IMR-90 (cell line): ENCODE measurements at regions not wholly inside any gene's neighbourhood (a gene's known extent, or its start where the extent isn't known, plus 50 kb on each side); places are given as distances from the start of the nearest gene placed in this dataset.

Source experiments
- ATAC-seq: fragments of 200-7000 bp; cut with Tn5 transposase; 2 replicates; pipeline ENCODE4 v1.9.1; 2020; ENCODE audit warnings: low read depth, mild to moderate bottlenecking, moderate library complexity
- BruUV-seq: library from RNA; stranded (reverse); fragments of 400-500 nt; replicated peaks from 2 replicates; lab custom pipeline; 2021; lab: Mats Ljungman, UMichigan
- CTCF ChIA-PET: fragments of 300-600 bp; formaldehyde crosslinking; extraction: SDS; loops from one replicate; lab custom pipeline; 2021; ENCODE audit warnings: antibody characterized with exemption; lab: Yijun Ruan, JAX
- POLR2A ChIA-PET: fragments of 300-600 bp; sonication (Branson Sonifier 250); formaldehyde crosslinking; loops from one replicate; lab custom pipeline; 2022; ENCODE audit warnings: antibody characterized with exemption; ENCODE audit not compliant: unreplicated experiment; lab: Charles Lee
- DNase-seq: peaks from one replicate; pipeline ENCODE4 v3.0.0; 2013
- H2AFZ ChIP-seq: replicated peaks from 2 replicates; pipeline ENCODE3; 2013; ENCODE audit warnings: low read length, mild to moderate bottlenecking; ENCODE audit not compliant: poor library complexity
- H2AK5ac ChIP-seq: 2 replicates; pipeline ENCODE4 v1.6.1; 2013; ENCODE audit warnings: low read depth, low read length, inconsistent platforms
- H2AK9ac ChIP-seq: replicated peaks from 2 replicates; pipeline ENCODE3; 2013; ENCODE audit warnings: mild to moderate bottlenecking, low read depth, low read length, moderate library complexity; ENCODE audit not compliant: poor library complexity
- H2BK120ac ChIP-seq: 2 replicates; pipeline ENCODE4 v1.6.1; 2013; ENCODE audit warnings: low read depth, low read length, inconsistent platforms
- H2BK15ac ChIP-seq: 3 replicates; pipeline ENCODE4 v1.6.1; 2013; ENCODE audit warnings: low read depth, low read length, inconsistent platforms
- H2BK20ac ChIP-seq: 2 replicates; pipeline ENCODE4 v1.6.1; 2013; ENCODE audit warnings: low read depth, mild to moderate bottlenecking, inconsistent platforms, low read length, moderate library complexity
- H2BK5ac ChIP-seq: 2 replicates; pipeline ENCODE4 v1.6.1; 2013; ENCODE audit warnings: mild to moderate bottlenecking, low read depth, low read length, inconsistent platforms; ENCODE audit not compliant: poor library complexity, severe bottlenecking
- H3K14ac ChIP-seq: replicated peaks from 2 replicates; pipeline ENCODE4 v1.6.1; 2013; ENCODE audit warnings: low read depth, low read length, inconsistent platforms
- H3K18ac ChIP-seq: 2 replicates; pipeline ENCODE4 v1.6.1; 2013; ENCODE audit warnings: low read depth, low read length, control low read depth
- H3K23ac ChIP-seq: 2 replicates; pipeline ENCODE4 v1.6.1; 2013; ENCODE audit warnings: low read depth, low read length, inconsistent platforms
- H3K27ac ChIP-seq: 2 replicates; pipeline ENCODE4 v1.5.1; 2013; ENCODE audit warnings: mild to moderate bottlenecking, control low read depth, low read length; ENCODE audit not compliant: insufficient read depth
- H3K27me3 ChIP-seq: 2 replicates; pipeline ENCODE4 v1.6.1; 2013; ENCODE audit warnings: low read length; ENCODE audit not compliant: control insufficient read depth, insufficient read depth
- H3K36me3 ChIP-seq: 2 replicates; pipeline ENCODE4 v1.6.1; 2013; ENCODE audit warnings: low read length, mixed read lengths; ENCODE audit not compliant: control insufficient read depth, insufficient read depth
- H3K4ac ChIP-seq: 2 replicates; pipeline ENCODE4 v1.6.1; 2013; ENCODE audit warnings: low read depth, low read length, inconsistent platforms
- H3K4me1 ChIP-seq: 2 replicates; pipeline ENCODE4 v1.6.1; 2013; ENCODE audit warnings: low read length, mixed read lengths; ENCODE audit not compliant: control insufficient read depth, insufficient read depth
- H3K4me2 ChIP-seq: 2 replicates; pipeline ENCODE4 v1.6.1; 2013; ENCODE audit warnings: low read depth, mild to moderate bottlenecking, control low read depth, low read length, moderate library complexity
- H3K4me3 ChIP-seq: 2 replicates; pipeline ENCODE4 v1.5.1; 2013; ENCODE audit warnings: low read depth, mild to moderate bottlenecking, control low read depth, low read length, moderate library complexity; ENCODE audit not compliant: insufficient read depth
- H3K56ac ChIP-seq: 2 replicates; pipeline ENCODE4 v1.6.1; 2013; ENCODE audit warnings: low read length, inconsistent platforms; ENCODE audit not compliant: insufficient read depth; ENCODE audit errors: extremely low read depth
- H3K79me1 ChIP-seq, 2 experiments: 2 replicates each; pipeline ENCODE4 v1.6.1; 2013; ENCODE audit warnings: low read length in 2 of 2, inconsistent platforms in 1 of 2, low read depth in 1 of 2
- H3K9ac ChIP-seq: 2 replicates; pipeline ENCODE4 v1.6.1; 2013; ENCODE audit warnings: low read depth, low read length, control low read depth
- H3K9me1 ChIP-seq: 2 replicates; pipeline ENCODE4 v1.6.1; 2013; ENCODE audit warnings: low read length, inconsistent platforms; ENCODE audit not compliant: insufficient read depth
- H3K9me3 ChIP-seq: 2 replicates; pipeline ENCODE4 v1.6.1; 2013; ENCODE audit warnings: low read length; ENCODE audit not compliant: control insufficient read depth, insufficient read depth
- H4K20me1 ChIP-seq: 2 replicates; pipeline ENCODE4 v1.6.1; 2013; ENCODE audit warnings: low read length, inconsistent platforms; ENCODE audit not compliant: insufficient read depth
- H4K5ac ChIP-seq: 2 replicates; pipeline ENCODE4 v1.6.1; 2013; ENCODE audit warnings: mild to moderate bottlenecking, low read depth, low read length, control low read depth
- H4K8ac ChIP-seq, 2 experiments: 2 replicates each; pipeline ENCODE4 v1.6.1; 2013; ENCODE audit warnings: low read depth in 2 of 2, low read length in 2 of 2, control low read depth in 1 of 2, inconsistent platforms in 1 of 2
- H4K91ac ChIP-seq: 2 replicates; pipeline ENCODE4 v1.6.1; 2013; ENCODE audit warnings: low read depth, low read length, inconsistent platforms; ENCODE audit not compliant: insufficient read depth
- BHLHE40 ChIP-seq: fragments of 150-350 bp; IDR thresholded peaks from 2 replicates; pipeline ENCODE4 v1.6.1; 2016; ENCODE audit warnings: mild to moderate bottlenecking, low read depth, low read length
- CEBPB ChIP-seq: IDR thresholded peaks from 2 replicates; pipeline ENCODE4 v1.6.1; 2012; ENCODE audit warnings: low read depth, low read length, improper control_type of control experiment
- CHD1 ChIP-seq: IDR thresholded peaks from 2 replicates; pipeline ENCODE4 v1.6.1; 2012; ENCODE audit warnings: low read depth, low read length, improper control_type of control experiment
- MAFK ChIP-seq: IDR thresholded peaks from 2 replicates; pipeline ENCODE4 v1.6.1; 2012; ENCODE audit warnings: low read depth, low read length, improper control_type of control experiment
- MAZ ChIP-seq: IDR thresholded peaks from 2 replicates; pipeline ENCODE4 v1.6.1; 2012; ENCODE audit warnings: low read depth, mild to moderate bottlenecking, low read length, improper control_type of control experiment, moderate library complexity, borderline replicate concordance
- MXI1 ChIP-seq: IDR thresholded peaks from 2 replicates; pipeline ENCODE4 v1.6.1; 2012; ENCODE audit warnings: low read depth, mild to moderate bottlenecking, low read length, moderate library complexity, borderline replicate concordance
- NFE2L2 ChIP-seq: fragments of 150-350 bp; IDR thresholded peaks from 2 replicates; pipeline ENCODE4 v1.6.1; 2016; ENCODE audit warnings: low read depth, mild to moderate bottlenecking, low read length
- POLR2A ChIP-seq: IDR thresholded peaks from 2 replicates; pipeline ENCODE4 v1.6.1; 2012; ENCODE audit warnings: mild to moderate bottlenecking, low read depth, low read length
- RAD21 ChIP-seq: IDR thresholded peaks from 2 replicates; pipeline ENCODE4 v1.6.1; 2012; ENCODE audit warnings: low read length, improper control_type of control experiment
- RCOR1 ChIP-seq: IDR thresholded peaks from 2 replicates; pipeline ENCODE4 v1.6.1; 2012; ENCODE audit warnings: mild to moderate bottlenecking, low read length, improper control_type of control experiment; ENCODE audit not compliant: insufficient replicate concordance
- RFX5 ChIP-seq: IDR thresholded peaks from 2 replicates; pipeline ENCODE4 v1.8.0; 2012; ENCODE audit warnings: low read depth, mild to moderate bottlenecking, low read length, moderate library complexity
- SMC3 ChIP-seq: fragments of 150-350 bp; IDR thresholded peaks from 2 replicates; pipeline ENCODE4 v1.6.1; 2016; ENCODE audit warnings: low read depth, mild to moderate bottlenecking, antibody characterized with exemption, low read length, moderate library complexity
- USF2 ChIP-seq: fragments of 150-350 bp; IDR thresholded peaks from 2 replicates; pipeline ENCODE4 v1.6.1; 2017; ENCODE audit warnings: mild to moderate bottlenecking, antibody characterized with exemption, low read length, low read depth
- WGBS, 2 experiments: methylation state at CpG; one replicate each; pipeline versions ENCODE4 v1.1.5 to v1.1.7; 2013; ENCODE audit warnings: missing lambda C conversion rate in 2 of 2; ENCODE audit not compliant: insufficient read length in 1 of 2; ENCODE audit errors: extremely low coverage in 2 of 2; 5-methylcytosine and 5-hydroxymethylcytosine counted together
- dilution Hi-C: fragments of 300-500 bp; cut with HindIII; formaldehyde crosslinking; loops from one replicate; pipeline ENCODE4 v1.14.3; 2018; ENCODE audit warnings: low sequenced_read_pairs; ENCODE audit not compliant: unreplicated experiment
- in situ Hi-C: fragments of 300-500 bp; cut with MboI; formaldehyde crosslinking; loops from 3 replicates; pipeline ENCODE4 v1.14.3; 2019; ENCODE audit warnings: low sequenced_read_pairs, inconsistent platforms, mixed read lengths
- intact Hi-C: fragments of 100-400 bp; cut with micrococcal nuclease; formaldehyde crosslinking; loops from 2 replicates; pipeline ENCODE4 v1.10.0; 2022
- TF ChIP-seq, protein P1 (sequence below): conservative IDR thresholded peaks from 2 replicates; pipeline ENCODE4 v1.5.1; 2012; ENCODE audit warnings: mild to moderate bottlenecking, low read depth, low read length, improper control_type of control experiment
- TF ChIP-seq, protein P2 (sequence below): fragments of 150-350 bp; IDR thresholded peaks from 2 replicates; pipeline ENCODE4 v1.6.1; 2016; ENCODE audit warnings: low read depth, mild to moderate bottlenecking, low read length, moderate library complexity, borderline replicate concordance

DNA sequence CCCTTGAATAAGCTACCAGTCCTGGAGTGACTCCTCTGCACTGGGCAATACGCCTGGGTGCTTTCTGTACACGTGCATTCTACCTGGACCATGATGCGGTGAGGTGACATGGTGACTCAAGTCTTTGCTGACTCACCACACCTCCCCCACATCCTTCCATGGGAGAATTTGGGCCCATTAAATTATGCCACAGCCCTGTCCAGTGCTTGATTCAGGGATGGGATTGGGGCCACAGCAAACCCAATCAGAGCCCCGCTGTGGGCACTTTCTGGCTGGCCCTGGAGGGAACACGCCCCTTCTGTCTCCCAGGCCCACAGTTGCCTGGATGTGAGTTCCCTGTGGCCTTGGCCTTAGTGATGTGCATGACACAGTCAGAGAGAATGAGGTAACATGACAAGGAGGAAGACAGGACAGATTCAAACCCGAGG, 86.9 kb downstream of the LRRC30 start:
- H3K9ac ChIP-seq, result no peak overlapping the region
- in situ Hi-C loops (no loop called here), intact Hi-C loops (no loop called here), dilution Hi-C loops (no loop called here)
- no peaks in the 10 kb centered on the region; the same call in 1 of the 2 replicates for H3K27me3 ChIP-seq
- no peak overlapping the region for H2AK5ac ChIP-seq
- H3K56ac ChIP-seq, result no peak overlapping the region
- no peak for DNase-seq
- no peak overlapping the region for H2BK15ac ChIP-seq
- no peak overlapping the region for H2BK20ac ChIP-seq
- H3K23ac ChIP-seq, result no peak overlapping the region
- no peak overlapping the region for H4K8ac ChIP-seq
- BruUV-seq, result no TSS peak
- CTCF ChIA-PET, result no interaction called here
- H3K4me2 ChIP-seq, result no peak overlapping the region
- H4K20me1 ChIP-seq, result no peaks in the 10 kb centered on the region
- POLR2A ChIA-PET, result no interaction called here
- no peak overlapping the region for H3K27ac ChIP-seq
- H3K79me1 ChIP-seq, result no peaks in the 10 kb centered on the region
- H2BK120ac ChIP-seq, result no peak overlapping the region
- no peak overlapping the region for H2BK5ac ChIP-seq
- H3K4me1 ChIP-seq, result no peaks in the 10 kb centered on the region
- no peak for ATAC-seq
- H2AK9ac ChIP-seq, result no peak overlapping the region
- no peak overlapping the region for H2AFZ ChIP-seq
- H3K14ac ChIP-seq, result no peak overlapping the region
- no peaks in the 10 kb centered on the region; the same call in none of the 2 replicates for H3K9me3 ChIP-seq
- no peaks in the 10 kb centered on the region for H3K36me3 ChIP-seq
- TF ChIP-seq SMC3, result no peak
- no peak for TF ChIP-seq RAD21
- no peak for TF ChIP-seq POLR2A
- TF ChIP-seq CEBPB, result no peak
- no peak for TF ChIP-seq MXI1
- TF ChIP-seq NFE2L2, result no peak
- no peak for TF ChIP-seq RFX5
- no peak for TF ChIP-seq MAZ
- TF ChIP-seq USF2, result no peak
- TF ChIP-seq MAFK, result no peak
- TF ChIP-seq CHD1, result no peak
- TF ChIP-seq, protein P1, sequence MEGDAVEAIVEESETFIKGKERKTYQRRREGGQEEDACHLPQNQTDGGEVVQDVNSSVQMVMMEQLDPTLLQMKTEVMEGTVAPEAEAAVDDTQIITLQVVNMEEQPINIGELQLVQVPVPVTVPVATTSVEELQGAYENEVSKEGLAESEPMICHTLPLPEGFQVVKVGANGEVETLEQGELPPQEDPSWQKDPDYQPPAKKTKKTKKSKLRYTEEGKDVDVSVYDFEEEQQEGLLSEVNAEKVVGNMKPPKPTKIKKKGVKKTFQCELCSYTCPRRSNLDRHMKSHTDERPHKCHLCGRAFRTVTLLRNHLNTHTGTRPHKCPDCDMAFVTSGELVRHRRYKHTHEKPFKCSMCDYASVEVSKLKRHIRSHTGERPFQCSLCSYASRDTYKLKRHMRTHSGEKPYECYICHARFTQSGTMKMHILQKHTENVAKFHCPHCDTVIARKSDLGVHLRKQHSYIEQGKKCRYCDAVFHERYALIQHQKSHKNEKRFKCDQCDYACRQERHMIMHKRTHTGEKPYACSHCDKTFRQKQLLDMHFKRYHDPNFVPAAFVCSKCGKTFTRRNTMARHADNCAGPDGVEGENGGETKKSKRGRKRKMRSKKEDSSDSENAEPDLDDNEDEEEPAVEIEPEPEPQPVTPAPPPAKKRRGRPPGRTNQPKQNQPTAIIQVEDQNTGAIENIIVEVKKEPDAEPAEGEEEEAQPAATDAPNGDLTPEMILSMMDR, result no peak
- TF ChIP-seq BHLHE40, result no peak
- no peak for TF ChIP-seq RCOR1
- TF ChIP-seq, protein P2, sequence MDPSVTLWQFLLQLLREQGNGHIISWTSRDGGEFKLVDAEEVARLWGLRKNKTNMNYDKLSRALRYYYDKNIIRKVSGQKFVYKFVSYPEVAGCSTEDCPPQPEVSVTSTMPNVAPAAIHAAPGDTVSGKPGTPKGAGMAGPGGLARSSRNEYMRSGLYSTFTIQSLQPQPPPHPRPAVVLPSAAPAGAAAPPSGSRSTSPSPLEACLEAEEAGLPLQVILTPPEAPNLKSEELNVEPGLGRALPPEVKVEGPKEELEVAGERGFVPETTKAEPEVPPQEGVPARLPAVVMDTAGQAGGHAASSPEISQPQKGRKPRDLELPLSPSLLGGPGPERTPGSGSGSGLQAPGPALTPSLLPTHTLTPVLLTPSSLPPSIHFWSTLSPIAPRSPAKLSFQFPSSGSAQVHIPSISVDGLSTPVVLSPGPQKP, result no peak
- H3K4ac ChIP-seq, result no peak overlapping the region
- no peak overlapping the region for H4K5ac ChIP-seq
- no CpG with 5 or more reads among the region's 6 CpGs for WGBS, 2 experiments
- no peak overlapping the region for H3K18ac ChIP-seq
- H3K4me3 ChIP-seq, result no peak overlapping the region
- no peaks in the 10 kb centered on the region for H3K9me1 ChIP-seq
- no peak overlapping the region for H4K91ac ChIP-seq
